GM13976 (cell line): ENCODE measurements at regions not wholly inside any gene's neighbourhood (a gene's known extent, or its start where the extent isn't known, plus 50 kb on each side); places are given as distances from the start of the nearest gene placed in this dataset.
A peak's percentile ranks its signal among the peaks of the same experiment; 100 is the strongest.

Source experiments
- DNase-seq: peaks from one replicate; pipeline ENCODE4 v3.0.0; 2012; ENCODE audit warnings: low spot score
- CTCF ChIP-seq: IDR thresholded peaks from 2 replicates; pipeline ENCODE4 v1.5.1; 2012; ENCODE audit warnings: borderline replicate concordance, mild to moderate bottlenecking; ENCODE audit not compliant: insufficient read depth; ENCODE audit errors: extremely low read depth, missing control alignments, control extremely low read depth
- in situ Hi-C: fragments of 300-500 bp; cut with MboI; formaldehyde crosslinking; loops from one replicate; pipeline ENCODE4 v1.12.0; 2022; ENCODE audit warnings: low sequenced_read_pairs, mixed read lengths, inconsistent platforms; ENCODE audit not compliant: unreplicated experiment

GRCh38 chr5:142433526-142434321 lies 108.9 kb upstream of the SPRY4 start:
- no peak for TF ChIP-seq CTCF
- in situ Hi-C loops: no loop called here
- no peak for DNase-seq

GRCh38 chr5:142432961-142433360 lies 108.1 kb upstream of the SPRY4 start:
- TF ChIP-seq CTCF: no peak
- no peak for DNase-seq
- in situ Hi-C loops: no loop called here

GRCh38 chr5:142432369-142432863 lies 107.6 kb upstream of the SPRY4 start:
- DNase-seq: peak; percentile 47
- in situ Hi-C loops: no loop called here
- no peak for TF ChIP-seq CTCF

GRCh38 chr5:142428773-142429473 lies 104.1 kb upstream of the SPRY4 start:
- DNase-seq: no peak
- TF ChIP-seq CTCF: no peak
- in situ Hi-C loops: no loop called here

- TF ChIP-seq CTCF: no peak
- in situ Hi-C loops: no loop called here
- DNase-seq: no peak
Observed at GRCh38 chr5:142428036-142428772, 103.4 kb upstream of the SPRY4 start.

- DNase-seq: no peak
- in situ Hi-C loops: no loop called here
- TF ChIP-seq CTCF: no peak
Observed at GRCh38 chr5:142427529-142427928, 102.7 kb upstream of the SPRY4 start.
